ENCODE measurements at regions not wholly inside any gene's neighbourhood (a gene's known extent, or its start where the extent isn't known, plus 50 kb on each side); places are given as distances from the start of the nearest gene placed in this dataset.

GRCh38 chr6:169984181-169985120, 233.0 kb downstream of the ERMARD start:
- no peaks in the 10 kb centered on the region for H3K4me1 ChIP-seq
- TF ChIP-seq POLR2A (IDR thresholded peaks at IDR 0.05), result no peak
- TF ChIP-seq, protein P1, sequence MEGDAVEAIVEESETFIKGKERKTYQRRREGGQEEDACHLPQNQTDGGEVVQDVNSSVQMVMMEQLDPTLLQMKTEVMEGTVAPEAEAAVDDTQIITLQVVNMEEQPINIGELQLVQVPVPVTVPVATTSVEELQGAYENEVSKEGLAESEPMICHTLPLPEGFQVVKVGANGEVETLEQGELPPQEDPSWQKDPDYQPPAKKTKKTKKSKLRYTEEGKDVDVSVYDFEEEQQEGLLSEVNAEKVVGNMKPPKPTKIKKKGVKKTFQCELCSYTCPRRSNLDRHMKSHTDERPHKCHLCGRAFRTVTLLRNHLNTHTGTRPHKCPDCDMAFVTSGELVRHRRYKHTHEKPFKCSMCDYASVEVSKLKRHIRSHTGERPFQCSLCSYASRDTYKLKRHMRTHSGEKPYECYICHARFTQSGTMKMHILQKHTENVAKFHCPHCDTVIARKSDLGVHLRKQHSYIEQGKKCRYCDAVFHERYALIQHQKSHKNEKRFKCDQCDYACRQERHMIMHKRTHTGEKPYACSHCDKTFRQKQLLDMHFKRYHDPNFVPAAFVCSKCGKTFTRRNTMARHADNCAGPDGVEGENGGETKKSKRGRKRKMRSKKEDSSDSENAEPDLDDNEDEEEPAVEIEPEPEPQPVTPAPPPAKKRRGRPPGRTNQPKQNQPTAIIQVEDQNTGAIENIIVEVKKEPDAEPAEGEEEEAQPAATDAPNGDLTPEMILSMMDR (IDR thresholded peaks at IDR 0.05), result no peak
- H3K9me3 ChIP-seq, result no peaks in the 10 kb centered on the region
- DNase-seq, result no peak
- no peaks in the 10 kb centered on the region for H3K36me3 ChIP-seq (ENCODE audit: low read depth, missing control alignments)
- no peak overlapping the region for H3K4me3 ChIP-seq
- H3K27me3 ChIP-seq, result no peaks in the 10 kb centered on the region
- WGBS, 2 donors, result 83 to 89% methylated on average over 17 to 40 of the region's 40 CpGs
- H3K27ac ChIP-seq, result no peak overlapping the region
- intact Hi-C loops (cut with DNase I; ENCODE audit: low total_unique reads), result no loop called here

- no peaks in the 10 kb centered on the region for H3K9me3 ChIP-seq
- no peak for DNase-seq
- no peak overlapping the region for H3K27ac ChIP-seq
- H3K36me3 ChIP-seq (ENCODE audit: low read depth, missing control alignments), result no peaks in the 10 kb centered on the region
- H3K4me1 ChIP-seq, result no peaks in the 10 kb centered on the region
- H3K27me3 ChIP-seq, result no peaks in the 10 kb centered on the region
- H3K4me3 ChIP-seq, result no peak overlapping the region
- intact Hi-C loops (cut with DNase I; ENCODE audit: low total_unique reads), result no loop called here
- WGBS, 2 donors, result 93 to 95% methylated on average over 10 of the region's 10 CpGs
- TF ChIP-seq POLR2A (IDR thresholded peaks at IDR 0.05), result no peak
- TF ChIP-seq, protein P1 (IDR thresholded peaks at IDR 0.05), result no peak
Measured at GRCh38 chr6:169983651-169984050, 232.2 kb downstream of the ERMARD start.

- no peak for DNase-seq
- no peaks in the 10 kb centered on the region for H3K4me1 ChIP-seq
- H3K9me3 ChIP-seq, result no peaks in the 10 kb centered on the region
- intact Hi-C loops (cut with DNase I; ENCODE audit: low total_unique reads), result no loop called here
- WGBS, 2 donors, result 90 to 92% methylated on average over 23 to 31 of the region's 31 CpGs
- no peak for TF ChIP-seq POLR2A (IDR thresholded peaks at IDR 0.05)
- TF ChIP-seq, protein P1 (IDR thresholded peaks at IDR 0.05), result no peak
- H3K4me3 ChIP-seq, result no peak overlapping the region
- H3K36me3 ChIP-seq (ENCODE audit: low read depth, missing control alignments), result no peaks in the 10 kb centered on the region
- no peaks in the 10 kb centered on the region for H3K27me3 ChIP-seq
- H3K27ac ChIP-seq, result no peak overlapping the region
Measured at GRCh38 chr6:169982461-169983386, 231.3 kb downstream of the ERMARD start.

DNA sequence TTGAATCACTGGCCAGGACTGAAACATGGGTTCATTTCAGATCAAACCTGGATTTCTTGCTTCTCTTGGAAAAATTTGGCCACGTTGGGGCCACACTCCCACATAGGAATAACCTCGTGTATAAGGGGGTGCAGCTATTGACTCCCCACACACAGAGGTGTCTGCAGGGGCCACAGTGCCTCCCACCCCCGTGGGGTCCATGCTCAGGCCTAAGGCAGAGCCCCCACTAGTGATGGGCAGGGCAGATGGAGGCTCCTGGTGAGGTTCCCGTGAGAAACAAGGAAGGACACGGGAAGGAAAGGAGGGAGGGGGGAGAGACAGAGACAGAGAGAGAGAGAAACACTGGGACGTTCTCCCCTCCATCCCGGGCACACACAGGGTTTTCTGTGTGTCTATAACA, 230.5 kb downstream of the ERMARD start:
- Histone ChIP-seq H3K4me1 (no peaks in the 10 kb centered on the region), H3K36me3 (ENCODE audit: low read depth, missing control alignments) (no peaks in the 10 kb centered on the region), H3K4me3 (no peak overlapping the region), H3K27me3 (no peaks in the 10 kb centered on the region), H3K27ac (no peak overlapping the region), H3K9me3 (no peaks in the 10 kb centered on the region)
- no peak for DNase-seq
- WGBS, 2 donors, result 72 to 80% methylated on average over 7 of the region's 7 CpGs
- intact Hi-C loops (cut with DNase I; ENCODE audit: low total_unique reads), result no loop called here
- no peak for TF ChIP-seq POLR2A (IDR thresholded peaks at IDR 0.05)

- no peaks in the 10 kb centered on the region for H3K4me1 ChIP-seq
- TF ChIP-seq, protein P1 (IDR thresholded peaks at IDR 0.05), result no peak
- TF ChIP-seq POLR2A (IDR thresholded peaks at IDR 0.05), result no peak
- H3K27me3 ChIP-seq, result no peaks in the 10 kb centered on the region
- no peak overlapping the region for H3K4me3 ChIP-seq
- no peak for DNase-seq
- H3K36me3 ChIP-seq (ENCODE audit: low read depth, missing control alignments), result no peaks in the 10 kb centered on the region
- 90 to 96% methylated on average over 4 to 6 of the region's 6 CpGs for WGBS, 2 donors
- H3K27ac ChIP-seq, result no peak overlapping the region
- intact Hi-C loops (cut with DNase I; ENCODE audit: low total_unique reads), result no loop called here
- no peaks in the 10 kb centered on the region for H3K9me3 ChIP-seq
Measured at GRCh38 chr6:169981568-169981967, 230.1 kb downstream of the ERMARD start.

Data from testis (tissue), 2 donors.